NCI-H1105 (cell line): ENCODE measurements at regions not wholly inside any gene's neighbourhood (a gene's known extent, or its start where the extent isn't known, plus 50 kb on each side); places are given as distances from the start of the nearest gene placed in this dataset.

Experiments used
- DNase-seq: peaks from one replicate; lab custom pipeline; 2025; lab: John Stamatoyannopoulos, UW

GRCh38 chr14:51307551-51307950 lies 67.5 kb downstream of the TMX1 start:
- no peak for DNase-seq

GRCh38 chr14:51308866-51309265 lies 68.8 kb downstream of the TMX1 start:
- no peak for DNase-seq

- no peak for DNase-seq
These were observed 70.5 kb downstream of the TMX1 start for GRCh38 chr14:51310505-51310944.

- DNase-seq, result no peak
These were observed 74.4 kb downstream of the TMX1 start for GRCh38 chr14:51314321-51315015.

GRCh38 chr14:51317373-51317772 lies 77.3 kb downstream of the TMX1 start:
- DNase-seq, result no peak

- DNase-seq, result no peak
These were observed 79.0 kb downstream of the TMX1 start for GRCh38 chr14:51318813-51319597.

- DNase-seq, result no peak
These were observed 81.0 kb downstream of the TMX1 start for GRCh38 chr14:51321036-51321435.

GRCh38 chr14:51323492-51323891 lies 83.4 kb downstream of the TMX1 start:
- no peak for DNase-seq

- no peak for DNase-seq
These were observed 87.3 kb downstream of the TMX1 start for GRCh38 chr14:51327376-51327775.

GRCh38 chr14:51328064-51328771 lies 88.2 kb downstream of the TMX1 start:
- DNase-seq, result peak; percentile 21

GRCh38 chr14:51328772-51329353 lies 88.8 kb downstream of the TMX1 start:
- DNase-seq, result no peak

- no peak for DNase-seq
These were observed 91.7 kb downstream of the TMX1 start for GRCh38 chr14:51331486-51332367.

- no peak for DNase-seq
These were observed 93.3 kb downstream of the TMX1 start for GRCh38 chr14:51333299-51333698.

GRCh38 chr14:51333901-51334521 lies 94.0 kb downstream of the TMX1 start:
- DNase-seq, result no peak

GRCh38 chr14:51334566-51334965 lies 94.5 kb downstream of the TMX1 start:
- no peak for DNase-seq

- no peak for DNase-seq
These were observed 95.5 kb downstream of the TMX1 start for GRCh38 chr14:51335531-51335930.

GRCh38 chr14:51335961-51336723 lies 96.1 kb downstream of the TMX1 start:
- DNase-seq, result no peak

GRCh38 chr14:51336734-51337133 lies 96.7 kb downstream of the TMX1 start:
- no peak for DNase-seq

GRCh38 chr14:51337520-51337919 lies 97.5 kb downstream of the TMX1 start:
- no peak for DNase-seq

- no peak for DNase-seq
These were observed 101.3 kb downstream of the TMX1 start for GRCh38 chr14:51341338-51341737.
